Muscle layer of duodenum (tissue), 2 donors: ENCODE measurements at regions not wholly inside any gene's neighbourhood (a gene's known extent, or its start where the extent isn't known, plus 50 kb on each side); places are given as distances from the start of the nearest gene placed in this dataset.
A peak's percentile ranks its signal among the peaks of the same experiment; 100 is the strongest.
"Not testable (repeated sequence)": the region's sequence is repeated elsewhere in the genome, so short reads cannot be mapped to it uniquely, and the experiment has no call there.

ENCODE experiments used
- H3K27ac ChIP-seq: one replicate; pipeline ENCODE4 v1.7.0; 2013; ENCODE audit warnings: mild to moderate bottlenecking, low read length
- H3K27me3 ChIP-seq: one replicate; pipeline ENCODE4 v1.7.0; 2013; ENCODE audit warnings: low read depth, mild to moderate bottlenecking, control low read depth, low read length
- H3K36me3 ChIP-seq, 2 donors: one replicate each; pipeline ENCODE4 v1.7.0; 2013; ENCODE audit warnings: low read length in 2 of 2, control low read depth in 1 of 2, mild to moderate bottlenecking in 1 of 2; ENCODE audit not compliant: insufficient read depth in 2 of 2, control insufficient read depth in 1 of 2
- H3K4me1 ChIP-seq, 2 donors: one replicate each; pipeline ENCODE4 v1.7.0; 2013; ENCODE audit warnings: low read length in 2 of 2, mild to moderate bottlenecking in 2 of 2, control low read depth in 1 of 2, moderate library complexity in 1 of 2; ENCODE audit not compliant: insufficient read depth in 2 of 2, control insufficient read depth in 1 of 2
- H3K4me3 ChIP-seq, 2 donors: one replicate each; pipeline ENCODE4 v1.7.0; 2013; ENCODE audit warnings: low read length in 2 of 2, low read depth in 1 of 2, mild to moderate bottlenecking in 1 of 2
- H3K9me3 ChIP-seq, 2 donors: one replicate each; pipeline ENCODE4 v1.7.0; 2013; ENCODE audit warnings: low read length in 2 of 2, control low read depth in 1 of 2, mild to moderate bottlenecking in 1 of 2; ENCODE audit not compliant: control insufficient read depth in 1 of 2
- donor health status: healthy.

- H3K27me3 ChIP-seq, H3K9me3 ChIP-seq, H3K4me3 ChIP-seq, H3K27ac ChIP-seq, H3K4me1 ChIP-seq, H3K36me3 ChIP-seq: not testable (repeated sequence)
These were observed 846.4 kb downstream of the RPIA start for GRCh38 chr2:89537862-89538261.

- not testable (repeated sequence) for H3K36me3 ChIP-seq, H3K27ac ChIP-seq, H3K4me3 ChIP-seq, H3K9me3 ChIP-seq, H3K27me3 ChIP-seq, H3K4me1 ChIP-seq
These were observed 852.6 kb downstream of the RPIA start for GRCh38 chr2:89544110-89544509.

- not testable (repeated sequence) for H3K4me1 ChIP-seq, H3K27ac ChIP-seq, H3K36me3 ChIP-seq, H3K4me3 ChIP-seq, H3K9me3 ChIP-seq, H3K27me3 ChIP-seq
These were observed 887.7 kb downstream of the RPIA start for GRCh38 chr2:89579154-89579553.

- H3K4me3 ChIP-seq, H3K9me3 ChIP-seq, H3K27me3 ChIP-seq, H3K27ac ChIP-seq, H3K36me3 ChIP-seq, H3K4me1 ChIP-seq: not testable (repeated sequence)
These were observed 891.3 kb downstream of the RPIA start for GRCh38 chr2:89582816-89583215.

GRCh38 chr2:89584046-89584445 lies 892.6 kb downstream of the RPIA start:
- H3K4me1 ChIP-seq, H3K4me3 ChIP-seq, H3K27ac ChIP-seq, H3K36me3 ChIP-seq, H3K27me3 ChIP-seq, H3K9me3 ChIP-seq: not testable (repeated sequence)

GRCh38 chr2:89584868-89585557 lies 893.5 kb downstream of the RPIA start:
- peak overlapping the region in 1 of 2 donors; percentile 48 for H3K4me3 ChIP-seq
- not testable (repeated sequence) for H3K27ac ChIP-seq, H3K9me3 ChIP-seq

GRCh38 chr2:89585558-89585920 lies 894.1 kb downstream of the RPIA start:
- H3K9me3 ChIP-seq, H3K4me1 ChIP-seq, H3K27ac ChIP-seq, H3K27me3 ChIP-seq, H3K36me3 ChIP-seq: not testable (repeated sequence)
- H3K4me3 ChIP-seq: peak overlapping the region in 1 of 2 donors; percentile 48

More at GRCh38 chr2:89584868-89585557, 893.5 kb downstream of the RPIA start:
- not testable (repeated sequence) for H3K27me3 ChIP-seq, H3K4me1 ChIP-seq, H3K36me3 ChIP-seq

GRCh38 chr2:89599843-89600242 lies 908.4 kb downstream of the RPIA start:
- not testable (repeated sequence) for H3K27me3 ChIP-seq, H3K4me3 ChIP-seq, H3K27ac ChIP-seq, H3K9me3 ChIP-seq, H3K4me1 ChIP-seq, H3K36me3 ChIP-seq

- H3K9me3 ChIP-seq, H3K4me1 ChIP-seq, H3K4me3 ChIP-seq, H3K27ac ChIP-seq, H3K27me3 ChIP-seq, H3K36me3 ChIP-seq: not testable (repeated sequence)
These were observed 915.0 kb downstream of the RPIA start for GRCh38 chr2:89606514-89606913.

GRCh38 chr2:89610207-89610926 lies 918.9 kb downstream of the RPIA start:
- not testable (repeated sequence) for H3K4me3 ChIP-seq, H3K9me3 ChIP-seq, H3K27ac ChIP-seq, H3K27me3 ChIP-seq, H3K4me1 ChIP-seq, H3K36me3 ChIP-seq

GRCh38 chr2:89610927-89611515 lies 919.5 kb downstream of the RPIA start:
- not testable (repeated sequence) for H3K36me3 ChIP-seq, H3K27me3 ChIP-seq, H3K9me3 ChIP-seq, H3K4me1 ChIP-seq, H3K27ac ChIP-seq, H3K4me3 ChIP-seq

GRCh38 chr2:89611710-89612109 lies 920.2 kb downstream of the RPIA start:
- H3K27me3 ChIP-seq, H3K9me3 ChIP-seq, H3K27ac ChIP-seq, H3K4me1 ChIP-seq, H3K4me3 ChIP-seq, H3K36me3 ChIP-seq: not testable (repeated sequence)
